ENCODE measurements at regions not wholly inside any gene's neighbourhood (a gene's known extent, or its start where the extent isn't known, plus 50 kb on each side); places are given as distances from the start of the nearest gene placed in this dataset.

DNA sequence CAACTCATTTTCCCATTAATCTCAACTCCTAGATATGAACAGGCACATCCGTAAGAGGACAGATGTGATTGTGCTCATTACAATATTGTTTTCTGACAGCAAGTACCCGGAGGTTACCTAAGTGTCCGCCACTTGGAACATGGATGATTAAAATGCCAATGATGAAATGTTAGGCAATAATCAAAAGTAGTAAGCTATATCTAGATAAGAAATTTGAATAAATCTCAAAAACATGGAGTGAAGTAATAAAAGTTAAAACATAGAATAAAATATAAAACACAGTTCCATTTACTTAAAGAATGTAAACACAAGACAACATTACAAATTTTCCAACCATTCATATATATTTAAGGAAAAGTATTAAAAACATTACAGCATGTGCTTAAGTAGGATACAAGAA, 59.2 kb upstream of the LY86 start:
- TF ChIP-seq, protein P1, sequence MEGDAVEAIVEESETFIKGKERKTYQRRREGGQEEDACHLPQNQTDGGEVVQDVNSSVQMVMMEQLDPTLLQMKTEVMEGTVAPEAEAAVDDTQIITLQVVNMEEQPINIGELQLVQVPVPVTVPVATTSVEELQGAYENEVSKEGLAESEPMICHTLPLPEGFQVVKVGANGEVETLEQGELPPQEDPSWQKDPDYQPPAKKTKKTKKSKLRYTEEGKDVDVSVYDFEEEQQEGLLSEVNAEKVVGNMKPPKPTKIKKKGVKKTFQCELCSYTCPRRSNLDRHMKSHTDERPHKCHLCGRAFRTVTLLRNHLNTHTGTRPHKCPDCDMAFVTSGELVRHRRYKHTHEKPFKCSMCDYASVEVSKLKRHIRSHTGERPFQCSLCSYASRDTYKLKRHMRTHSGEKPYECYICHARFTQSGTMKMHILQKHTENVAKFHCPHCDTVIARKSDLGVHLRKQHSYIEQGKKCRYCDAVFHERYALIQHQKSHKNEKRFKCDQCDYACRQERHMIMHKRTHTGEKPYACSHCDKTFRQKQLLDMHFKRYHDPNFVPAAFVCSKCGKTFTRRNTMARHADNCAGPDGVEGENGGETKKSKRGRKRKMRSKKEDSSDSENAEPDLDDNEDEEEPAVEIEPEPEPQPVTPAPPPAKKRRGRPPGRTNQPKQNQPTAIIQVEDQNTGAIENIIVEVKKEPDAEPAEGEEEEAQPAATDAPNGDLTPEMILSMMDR (IDR thresholded peaks at IDR 0.05) = no peak
- no peak for TF ChIP-seq EZH2 (IDR thresholded peaks at IDR 0.05; ENCODE audit: borderline replicate concordance, insufficient read depth, low read depth, low read length, poor library complexity, severe bottlenecking)
